GM21526 (cell line): ENCODE measurements at regions not wholly inside any gene's neighbourhood (a gene's known extent, or its start where the extent isn't known, plus 50 kb on each side); places are given as distances from the start of the nearest gene placed in this dataset.

Experiments used
- ATAC-seq: cut with Tn5 transposase; IDR thresholded peaks from one replicate; pipeline ENCODE4 v1.9.1; 2021; ENCODE audit warnings: moderate library complexity; ENCODE audit not compliant: unreplicated experiment, low FRiP score

GRCh38 chr6:26304213-26304796, 60.7 kb upstream of the BTN3A2 start:
- no peak for ATAC-seq

- ATAC-seq = no peak
Observed at GRCh38 chr6:26304797-26305640, 60.0 kb upstream of the BTN3A2 start.

DNA sequence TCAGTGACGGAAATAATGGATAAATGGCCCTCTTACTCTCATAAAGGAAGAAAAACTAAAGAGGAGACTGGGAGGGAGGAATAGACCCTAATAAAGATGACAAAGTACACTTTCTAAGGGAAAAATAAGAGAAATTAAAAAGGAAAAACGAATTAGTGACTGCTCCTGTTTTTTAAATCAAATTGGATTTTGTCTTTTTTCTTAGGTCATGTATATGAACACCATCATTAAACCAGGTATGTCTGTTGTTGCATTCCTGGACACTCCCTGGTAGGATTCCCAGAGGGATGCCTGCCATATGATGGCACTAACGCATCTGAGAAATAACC, 59.4 kb upstream of the BTN3A2 start:
- no peak for ATAC-seq

GRCh38 chr6:26306232-26306631, 58.8 kb upstream of the BTN3A2 start:
- ATAC-seq = no peak

GRCh38 chr6:26307850-26308249, 57.1 kb upstream of the BTN3A2 start:
- no peak for ATAC-seq

GRCh38 chr6:26309731-26310142, 55.3 kb upstream of the BTN3A2 start:
- no peak for ATAC-seq

GRCh38 chr6:26311012-26311384, 54.0 kb upstream of the BTN3A2 start:
- no peak for ATAC-seq

DNA sequence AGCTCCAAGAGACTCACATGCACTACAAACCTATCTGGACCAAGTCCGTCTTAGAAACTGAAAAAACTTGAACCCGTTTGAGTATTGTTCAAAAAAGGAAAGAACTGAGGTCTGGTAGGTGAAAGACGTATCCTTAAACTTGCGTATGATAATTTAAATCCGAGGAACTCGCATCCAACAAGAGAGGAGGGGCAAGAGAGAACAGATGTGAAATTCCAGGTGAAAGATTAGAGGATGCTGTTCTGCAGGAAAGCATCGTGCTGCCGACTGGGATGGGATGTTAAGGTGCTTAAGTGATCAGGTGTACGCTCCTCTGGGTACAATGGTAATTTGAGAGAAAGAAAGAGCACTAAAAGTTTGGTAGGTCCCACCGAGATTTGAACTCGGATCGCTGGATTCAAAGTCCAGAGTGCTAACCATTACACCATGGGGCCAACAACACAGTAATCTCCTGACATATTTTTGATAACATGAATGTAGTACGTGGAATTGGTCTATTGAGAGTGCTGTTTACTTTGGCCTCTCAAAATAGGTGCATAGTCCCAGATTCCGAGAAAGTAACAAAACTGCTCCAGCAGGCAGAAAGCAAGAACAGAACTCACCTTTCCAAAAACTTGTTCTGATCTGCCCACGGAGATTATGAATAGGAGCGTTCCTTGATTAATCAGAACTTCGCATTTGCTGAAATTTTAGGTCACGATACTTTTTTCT, 53.5 kb upstream of the BTN3A2 start:
- ATAC-seq = no peak

DNA sequence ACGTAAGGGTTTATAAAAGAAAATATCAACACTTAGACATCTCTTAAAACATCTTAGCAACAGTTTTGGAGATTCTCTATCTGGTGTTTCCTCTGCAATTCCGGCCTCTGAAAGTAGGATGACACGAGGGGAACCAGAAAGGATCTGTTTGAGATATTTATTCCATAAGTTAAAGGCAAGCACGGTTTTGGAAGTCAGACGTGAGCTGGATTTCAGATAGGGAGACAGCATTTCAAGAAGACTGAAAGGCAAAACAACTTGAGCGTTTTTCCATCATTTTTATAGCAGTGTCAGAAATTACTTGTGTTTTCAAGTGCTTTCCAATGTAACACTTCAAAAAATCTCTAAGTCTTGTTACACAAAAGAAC, 52.9 kb upstream of the BTN3A2 start:
- no peak for ATAC-seq

DNA sequence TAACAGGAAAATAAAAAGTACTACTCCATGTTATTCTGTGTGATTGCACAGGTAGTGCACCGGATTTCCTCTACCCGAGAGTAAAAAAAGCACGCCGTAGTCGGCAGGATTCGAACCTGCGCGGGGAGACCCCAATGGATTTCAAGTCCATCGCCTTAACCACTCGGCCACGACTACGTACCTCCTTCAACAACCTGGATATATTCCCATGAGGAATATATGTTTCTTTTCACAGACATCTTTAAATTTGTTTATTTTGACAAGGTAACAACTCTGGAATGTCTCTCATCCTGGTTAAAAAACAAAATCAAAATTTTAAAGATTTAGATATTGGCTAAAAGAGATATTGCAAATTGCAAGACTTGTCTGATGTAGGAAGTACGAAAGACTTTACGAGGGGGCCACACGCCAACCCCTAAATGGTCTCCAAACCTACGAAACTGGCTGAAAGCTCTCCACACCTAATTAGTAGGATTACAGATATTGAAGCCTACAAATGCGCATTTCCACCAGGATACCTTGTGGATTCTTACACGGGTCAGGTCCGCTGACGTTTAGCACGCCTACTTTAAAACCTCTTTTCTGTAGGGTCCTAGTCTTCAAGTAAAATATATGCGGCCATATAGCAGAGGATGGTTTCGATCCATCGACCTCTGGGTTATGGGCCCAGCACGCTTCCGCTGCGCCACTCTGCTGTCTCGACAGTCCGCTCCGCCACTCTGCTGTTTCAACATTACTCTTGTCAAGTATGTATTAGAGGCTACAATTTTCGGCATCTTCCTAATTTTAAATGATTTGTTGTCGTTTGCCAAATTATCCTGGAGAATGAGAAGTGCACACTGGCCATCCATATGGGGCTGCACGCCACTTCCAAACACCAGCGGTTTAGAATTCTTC, 52.2 kb upstream of the BTN3A2 start:
- no peak for ATAC-seq
